ENCODE measurements at regions not wholly inside any gene's neighbourhood (a gene's known extent, or its start where the extent isn't known, plus 50 kb on each side); places are given as distances from the start of the nearest gene placed in this dataset.
"Not testable (repeated sequence)": the region's sequence is repeated elsewhere in the genome, so short reads cannot be mapped to it uniquely, and the experiment has no call there.

DNA sequence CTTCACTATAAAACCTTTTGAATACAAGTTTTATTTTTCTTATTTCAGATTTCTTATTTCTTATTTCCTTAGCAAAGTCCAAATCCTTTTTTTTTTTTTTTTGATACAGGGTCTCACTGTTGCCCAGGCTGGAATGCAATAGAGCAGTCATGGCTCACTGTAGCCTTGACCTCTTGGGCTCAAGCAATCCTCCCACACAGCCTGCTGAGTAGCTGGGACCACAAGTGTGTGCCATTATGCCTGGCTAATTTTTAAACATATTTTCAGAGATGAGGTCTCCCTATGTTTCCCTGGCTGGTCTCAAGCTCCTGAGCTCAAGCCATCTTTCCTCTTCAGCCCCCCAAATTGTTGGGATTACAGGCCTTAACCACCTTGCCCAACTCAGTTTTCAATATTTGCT is 334.3 kb downstream of the DLEU7 start:
- TF ChIP-seq ZNF565 (CRISPR knock-in tag; conservative IDR thresholded peaks at IDR 0.05; ENCODE audit: low read depth) = no peak
- TF ChIP-seq ESRRG (CRISPR knock-in tag; IDR thresholded peaks at IDR 0.05) = no peak
- no peak for TF ChIP-seq TCF4 (CRISPR knock-in tag; IDR thresholded peaks at IDR 0.05; ENCODE audit: borderline replicate concordance)
- no peak for TF ChIP-seq OSR1 (CRISPR knock-in tag; IDR thresholded peaks at IDR 0.05)
- no peak for TF ChIP-seq ZNF70 (CRISPR knock-in tag; IDR thresholded peaks at IDR 0.05)
- TF ChIP-seq, protein P1, sequence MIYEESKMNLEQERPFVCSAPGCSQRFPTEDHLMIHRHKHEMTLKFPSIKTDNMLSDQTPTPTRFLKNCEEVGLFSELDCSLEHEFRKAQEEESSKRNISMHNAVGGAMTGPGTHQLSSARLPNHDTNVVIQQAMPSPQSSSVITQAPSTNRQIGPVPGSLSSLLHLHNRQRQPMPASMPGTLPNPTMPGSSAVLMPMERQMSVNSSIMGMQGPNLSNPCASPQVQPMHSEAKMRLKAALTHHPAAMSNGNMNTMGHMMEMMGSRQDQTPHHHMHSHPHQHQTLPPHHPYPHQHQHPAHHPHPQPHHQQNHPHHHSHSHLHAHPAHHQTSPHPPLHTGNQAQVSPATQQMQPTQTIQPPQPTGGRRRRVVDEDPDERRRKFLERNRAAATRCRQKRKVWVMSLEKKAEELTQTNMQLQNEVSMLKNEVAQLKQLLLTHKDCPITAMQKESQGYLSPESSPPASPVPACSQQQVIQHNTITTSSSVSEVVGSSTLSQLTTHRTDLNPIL (CRISPR knock-in tag; IDR thresholded peaks at IDR 0.05; ENCODE audit: low read depth) = no peak
- TF ChIP-seq ISL1 (CRISPR knock-in tag; IDR thresholded peaks at IDR 0.05) = no peak
- TF ChIP-seq TOX (CRISPR knock-in tag; IDR thresholded peaks at IDR 0.05; ENCODE audit: borderline replicate concordance) = no peak
- TF ChIP-seq BACH2 (CRISPR knock-in tag; IDR thresholded peaks at IDR 0.05; ENCODE audit: borderline replicate concordance) = no peak
- TF ChIP-seq GLIS3 (CRISPR knock-in tag; IDR thresholded peaks at IDR 0.05) = no peak
- TF ChIP-seq, protein P2, sequence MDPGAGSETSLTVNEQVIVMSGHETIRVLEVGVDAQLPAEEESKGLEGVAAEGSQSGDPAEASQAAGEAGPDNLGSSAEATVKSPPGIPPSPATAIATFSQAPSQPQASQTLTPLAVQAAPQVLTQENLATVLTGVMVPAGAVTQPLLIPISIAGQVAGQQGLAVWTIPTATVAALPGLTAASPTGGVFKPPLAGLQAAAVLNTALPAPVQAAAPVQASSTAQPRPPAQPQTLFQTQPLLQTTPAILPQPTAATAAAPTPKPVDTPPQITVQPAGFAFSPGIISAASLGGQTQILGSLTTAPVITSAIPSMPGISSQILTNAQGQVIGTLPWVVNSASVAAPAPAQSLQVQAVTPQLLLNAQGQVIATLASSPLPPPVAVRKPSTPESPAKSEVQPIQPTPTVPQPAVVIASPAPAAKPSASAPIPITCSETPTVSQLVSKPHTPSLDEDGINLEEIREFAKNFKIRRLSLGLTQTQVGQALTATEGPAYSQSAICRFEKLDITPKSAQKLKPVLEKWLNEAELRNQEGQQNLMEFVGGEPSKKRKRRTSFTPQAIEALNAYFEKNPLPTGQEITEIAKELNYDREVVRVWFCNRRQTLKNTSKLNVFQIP (CRISPR knock-in tag; IDR thresholded peaks at IDR 0.05; ENCODE audit: borderline replicate concordance, low read depth) = no peak
- TF ChIP-seq PPARA (CRISPR knock-in tag; IDR thresholded peaks at IDR 0.05; ENCODE audit: borderline replicate concordance) = no peak
- TF ChIP-seq ZFP3 (CRISPR knock-in tag; IDR thresholded peaks at IDR 0.05) = no peak
- TF ChIP-seq CSDC2 (CRISPR knock-in tag; IDR thresholded peaks at IDR 0.05) = no peak
- TF ChIP-seq, protein P3, sequence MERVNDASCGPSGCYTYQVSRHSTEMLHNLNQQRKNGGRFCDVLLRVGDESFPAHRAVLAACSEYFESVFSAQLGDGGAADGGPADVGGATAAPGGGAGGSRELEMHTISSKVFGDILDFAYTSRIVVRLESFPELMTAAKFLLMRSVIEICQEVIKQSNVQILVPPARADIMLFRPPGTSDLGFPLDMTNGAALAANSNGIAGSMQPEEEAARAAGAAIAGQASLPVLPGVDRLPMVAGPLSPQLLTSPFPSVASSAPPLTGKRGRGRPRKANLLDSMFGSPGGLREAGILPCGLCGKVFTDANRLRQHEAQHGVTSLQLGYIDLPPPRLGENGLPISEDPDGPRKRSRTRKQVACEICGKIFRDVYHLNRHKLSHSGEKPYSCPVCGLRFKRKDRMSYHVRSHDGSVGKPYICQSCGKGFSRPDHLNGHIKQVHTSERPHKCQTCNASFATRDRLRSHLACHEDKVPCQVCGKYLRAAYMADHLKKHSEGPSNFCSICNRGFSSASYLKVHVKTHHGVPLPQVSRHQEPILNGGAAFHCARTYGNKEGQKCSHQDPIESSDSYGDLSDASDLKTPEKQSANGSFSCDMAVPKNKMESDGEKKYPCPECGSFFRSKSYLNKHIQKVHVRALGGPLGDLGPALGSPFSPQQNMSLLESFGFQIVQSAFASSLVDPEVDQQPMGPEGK (CRISPR knock-in tag; IDR thresholded peaks at IDR 0.05; ENCODE audit: borderline replicate concordance) = no peak
- no peak for TF ChIP-seq ZFP30 (CRISPR knock-in tag; IDR thresholded peaks at IDR 0.05)
- no peak for ATAC-seq

DNA sequence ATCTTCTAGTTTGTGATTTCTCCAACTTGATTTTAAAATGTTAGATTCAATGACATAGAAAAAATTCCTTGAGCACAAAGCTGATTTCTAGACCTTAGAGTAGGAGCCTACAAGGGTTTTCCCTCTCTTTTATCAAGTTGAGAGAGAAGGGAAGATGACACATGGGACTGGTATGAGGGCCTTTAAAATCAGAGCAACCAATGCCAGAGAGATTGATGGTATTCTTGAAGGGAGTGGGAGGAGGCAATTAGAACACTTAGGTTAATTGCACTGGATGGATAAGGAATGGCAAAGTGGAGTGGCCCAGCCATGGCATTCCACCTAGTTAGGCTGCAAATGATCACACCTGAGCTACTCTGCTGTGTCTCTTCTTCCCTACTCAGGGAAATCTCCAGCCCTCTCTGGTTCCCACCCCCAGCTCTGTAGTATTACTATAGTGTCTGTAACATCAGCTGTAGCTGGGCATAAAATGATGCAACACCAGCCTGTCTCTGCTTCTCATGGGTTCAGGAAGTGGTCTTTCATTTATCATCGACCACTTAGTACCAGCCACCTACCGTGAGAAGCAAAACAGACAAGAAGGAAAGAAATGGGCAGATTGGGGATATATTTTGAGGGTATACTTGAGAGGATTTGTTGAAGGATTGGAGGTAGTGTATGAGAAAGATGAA is 333.6 kb downstream of the DLEU7 start:
- no peak for ATAC-seq

DNA sequence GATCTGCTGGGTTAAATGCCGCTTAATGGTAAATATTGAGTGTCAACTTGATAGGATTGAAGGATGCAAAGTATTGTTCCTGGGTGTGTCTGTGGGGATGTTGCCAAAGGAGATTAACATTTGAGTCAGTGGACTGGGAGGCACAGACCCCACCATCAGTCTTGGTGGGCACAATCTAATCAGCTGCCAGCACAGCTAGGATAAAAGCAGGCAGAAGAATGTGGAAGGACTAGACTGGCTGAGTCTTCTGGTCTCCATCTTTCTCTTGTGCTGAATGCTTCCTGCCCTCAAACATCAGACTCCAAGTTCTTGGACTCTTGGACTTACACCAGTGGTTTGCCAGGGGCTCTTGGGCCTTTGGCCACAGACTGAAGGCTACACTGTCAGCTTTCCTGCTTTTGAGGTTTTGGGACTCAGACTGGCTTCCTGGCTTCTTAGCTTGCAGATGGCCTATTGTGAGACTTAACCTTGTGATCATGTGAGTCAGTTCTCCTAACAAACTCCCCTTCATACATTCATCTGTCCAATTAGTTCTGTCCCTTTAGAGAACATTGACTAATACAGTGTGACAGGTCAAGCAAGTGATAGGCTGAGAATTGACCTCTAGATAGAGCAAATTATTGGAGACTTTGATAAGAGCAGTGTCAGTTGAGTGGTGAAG is 332.5 kb downstream of the DLEU7 start:
- not testable (repeated sequence) for ATAC-seq

More for the DNA sequence above, 333.6 kb downstream of the DLEU7 start:
- no peak for TF ChIP-seq CSDC2 (CRISPR knock-in tag; IDR thresholded peaks at IDR 0.05)
- TF ChIP-seq ARNTL (CRISPR knock-in tag; IDR thresholded peaks at IDR 0.05; ENCODE audit: borderline replicate concordance, low read depth) = no peak
- TF ChIP-seq TOX (CRISPR knock-in tag; IDR thresholded peaks at IDR 0.05; ENCODE audit: borderline replicate concordance) = no peak
- TF ChIP-seq ISL1 (CRISPR knock-in tag; IDR thresholded peaks at IDR 0.05) = 0 out of 2 replicates have a peak, but pooled peaks have one; percentile 38

DNA sequence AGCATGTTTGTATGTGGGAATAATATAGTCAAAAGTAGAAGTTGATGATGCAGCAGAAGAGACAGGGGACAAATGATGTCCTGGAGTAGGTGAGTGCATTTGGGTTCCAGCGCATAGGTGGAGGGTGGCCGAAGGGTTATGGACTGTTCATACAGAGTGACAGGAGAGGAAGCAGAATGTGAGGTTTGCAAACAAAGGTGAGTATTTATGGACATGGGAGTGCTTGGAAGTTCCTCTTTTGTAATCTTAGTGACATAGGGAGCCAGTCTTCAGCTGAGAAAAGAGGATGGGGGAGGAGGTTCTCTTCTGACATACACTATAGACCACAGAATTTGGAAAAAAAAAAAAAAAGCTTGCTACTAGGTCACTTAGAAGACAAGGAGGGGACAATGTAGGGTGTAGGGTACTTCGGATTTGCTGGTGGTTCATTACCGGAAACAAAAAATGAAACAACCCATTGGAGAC is 331.6 kb downstream of the DLEU7 start:
- ATAC-seq = no peak
- TF ChIP-seq ZNF8 (CRISPR knock-in tag; IDR thresholded peaks at IDR 0.05) (no peak), ZC3H10 (CRISPR knock-in tag; IDR thresholded peaks at IDR 0.05) (no peak), GLIS3 (CRISPR knock-in tag; IDR thresholded peaks at IDR 0.05) (no peak), ISL1 (CRISPR knock-in tag; IDR thresholded peaks at IDR 0.05) (no peak), BACH2 (CRISPR knock-in tag; IDR thresholded peaks at IDR 0.05; ENCODE audit: borderline replicate concordance) (no peak), ZFP3 (CRISPR knock-in tag; IDR thresholded peaks at IDR 0.05) (no peak), ARNTL (CRISPR knock-in tag; IDR thresholded peaks at IDR 0.05; ENCODE audit: borderline replicate concordance, low read depth) (no peak), RARB (CRISPR knock-in tag; IDR thresholded peaks at IDR 0.05) (no peak), PPARA (CRISPR knock-in tag; IDR thresholded peaks at IDR 0.05; ENCODE audit: borderline replicate concordance) (no peak), OSR1 (CRISPR knock-in tag; IDR thresholded peaks at IDR 0.05) (no peak)
- TF ChIP-seq, protein P2 (CRISPR knock-in tag; IDR thresholded peaks at IDR 0.05; ENCODE audit: borderline replicate concordance, low read depth) = no peak
- TF ChIP-seq, protein P4, sequence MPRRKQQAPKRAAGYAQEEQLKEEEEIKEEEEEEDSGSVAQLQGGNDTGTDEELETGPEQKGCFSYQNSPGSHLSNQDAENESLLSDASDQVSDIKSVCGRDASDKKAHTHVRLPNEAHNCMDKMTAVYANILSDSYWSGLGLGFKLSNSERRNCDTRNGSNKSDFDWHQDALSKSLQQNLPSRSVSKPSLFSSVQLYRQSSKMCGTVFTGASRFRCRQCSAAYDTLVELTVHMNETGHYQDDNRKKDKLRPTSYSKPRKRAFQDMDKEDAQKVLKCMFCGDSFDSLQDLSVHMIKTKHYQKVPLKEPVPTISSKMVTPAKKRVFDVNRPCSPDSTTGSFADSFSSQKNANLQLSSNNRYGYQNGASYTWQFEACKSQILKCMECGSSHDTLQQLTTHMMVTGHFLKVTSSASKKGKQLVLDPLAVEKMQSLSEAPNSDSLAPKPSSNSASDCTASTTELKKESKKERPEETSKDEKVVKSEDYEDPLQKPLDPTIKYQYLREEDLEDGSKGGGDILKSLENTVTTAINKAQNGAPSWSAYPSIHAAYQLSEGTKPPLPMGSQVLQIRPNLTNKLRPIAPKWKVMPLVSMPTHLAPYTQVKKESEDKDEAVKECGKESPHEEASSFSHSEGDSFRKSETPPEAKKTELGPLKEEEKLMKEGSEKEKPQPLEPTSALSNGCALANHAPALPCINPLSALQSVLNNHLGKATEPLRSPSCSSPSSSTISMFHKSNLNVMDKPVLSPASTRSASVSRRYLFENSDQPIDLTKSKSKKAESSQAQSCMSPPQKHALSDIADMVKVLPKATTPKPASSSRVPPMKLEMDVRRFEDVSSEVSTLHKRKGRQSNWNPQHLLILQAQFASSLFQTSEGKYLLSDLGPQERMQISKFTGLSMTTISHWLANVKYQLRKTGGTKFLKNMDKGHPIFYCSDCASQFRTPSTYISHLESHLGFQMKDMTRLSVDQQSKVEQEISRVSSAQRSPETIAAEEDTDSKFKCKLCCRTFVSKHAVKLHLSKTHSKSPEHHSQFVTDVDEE (CRISPR knock-in tag; IDR thresholded peaks at IDR 0.05) = no peak
- TF ChIP-seq, protein P3 (CRISPR knock-in tag; IDR thresholded peaks at IDR 0.05; ENCODE audit: borderline replicate concordance) = no peak
- TF ChIP-seq, protein P1 (CRISPR knock-in tag; IDR thresholded peaks at IDR 0.05; ENCODE audit: low read depth) = no peak

Measured in SK-N-SH treated with all-trans-retinoic acid at 6 μM for 48 hours (cell line).